Ishikawa (cell line): ENCODE measurements at regions not wholly inside any gene's neighbourhood (a gene's known extent, or its start where the extent isn't known, plus 50 kb on each side); places are given as distances from the start of the nearest gene placed in this dataset.

Experiments
- CEBPB ChIP-seq: IDR thresholded peaks from 2 replicates; pipeline ENCODE4 v1.6.1; 2012
- CREB1 ChIP-seq: IDR thresholded peaks from 2 replicates; pipeline ENCODE4 v1.6.1; 2012; ENCODE audit warnings: low read depth
- EGR1 ChIP-seq: IDR thresholded peaks from 2 replicates; pipeline ENCODE4 v1.6.1; 2012
- EP300 ChIP-seq: IDR thresholded peaks from 2 replicates; pipeline ENCODE4 v1.6.1; 2012; ENCODE audit warnings: borderline replicate concordance
- FOXM1 ChIP-seq: IDR thresholded peaks from 2 replicates; pipeline ENCODE4 v1.6.1; 2012; ENCODE audit warnings: low read depth, borderline replicate concordance
- NFIC ChIP-seq: IDR thresholded peaks from 2 replicates; pipeline ENCODE4 v1.6.1; 2012
- RAD21 ChIP-seq: IDR thresholded peaks from 2 replicates; pipeline ENCODE4 v1.6.1; 2012; ENCODE audit warnings: low read depth
- REST ChIP-seq: IDR thresholded peaks from 2 replicates; pipeline ENCODE4 v1.6.1; 2012; ENCODE audit warnings: low read depth, mild to moderate bottlenecking
- TAF1 ChIP-seq: IDR thresholded peaks from 2 replicates; pipeline ENCODE4 v1.6.1; 2012; ENCODE audit warnings: low read depth, mild to moderate bottlenecking
- TCF12 ChIP-seq: IDR thresholded peaks from 2 replicates; pipeline ENCODE4 v1.6.1; 2012; ENCODE audit warnings: low read depth
- TEAD4 ChIP-seq: IDR thresholded peaks from 2 replicates; pipeline ENCODE4 v1.6.1; 2012
- YY1 ChIP-seq: IDR thresholded peaks from 2 replicates; pipeline ENCODE4 v1.6.1; 2012; ENCODE audit warnings: low read depth
- ZBTB7A ChIP-seq: IDR thresholded peaks from 2 replicates; pipeline ENCODE4 v1.6.1; 2012; ENCODE audit warnings: low read depth
- TF ChIP-seq, protein P1 (sequence below): IDR thresholded peaks from 2 replicates; pipeline ENCODE4 v1.6.1; 2012
- TF ChIP-seq, protein P2 (sequence below): IDR thresholded peaks from 2 replicates; pipeline ENCODE4 v1.6.1; 2012

- no peak for TF ChIP-seq RAD21
- TF ChIP-seq, protein P1, sequence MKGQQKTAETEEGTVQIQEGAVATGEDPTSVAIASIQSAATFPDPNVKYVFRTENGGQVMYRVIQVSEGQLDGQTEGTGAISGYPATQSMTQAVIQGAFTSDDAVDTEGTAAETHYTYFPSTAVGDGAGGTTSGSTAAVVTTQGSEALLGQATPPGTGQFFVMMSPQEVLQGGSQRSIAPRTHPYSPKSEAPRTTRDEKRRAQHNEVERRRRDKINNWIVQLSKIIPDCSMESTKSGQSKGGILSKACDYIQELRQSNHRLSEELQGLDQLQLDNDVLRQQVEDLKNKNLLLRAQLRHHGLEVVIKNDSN: no peak
- no peak for TF ChIP-seq EP300
- no peak for TF ChIP-seq CEBPB
- TF ChIP-seq FOXM1: no peak
- TF ChIP-seq ZBTB7A: no peak
These were observed 441.2 kb upstream of the ANO3 start for GRCh38 chr11:25890626-25891260.

DNA sequence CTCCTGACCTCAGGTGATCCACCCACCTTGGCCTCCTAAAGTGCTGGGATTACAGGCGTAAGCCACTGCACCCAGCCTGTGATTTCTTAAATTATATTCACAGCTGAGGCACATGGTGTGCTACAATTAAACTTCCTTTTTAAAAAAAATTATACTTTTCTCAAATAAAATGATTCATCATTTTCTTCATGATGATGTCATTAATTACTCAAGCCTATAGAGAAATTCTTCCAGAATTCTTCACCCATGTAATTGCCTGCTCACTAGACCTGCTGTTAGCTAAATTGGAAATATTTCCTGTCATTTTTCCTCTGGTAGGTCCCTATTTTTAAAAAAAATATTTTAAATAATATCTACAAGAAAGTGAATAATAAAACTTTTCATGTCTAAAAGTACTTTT, 440.0 kb upstream of the ANO3 start:
- no peak for TF ChIP-seq NFIC
- TF ChIP-seq RAD21: no peak
- no peak for TF ChIP-seq FOXM1

- TF ChIP-seq YY1 (no peak), NFIC (no peak), EGR1 (no peak), EP300 (no peak), CREB1 (no peak), TCF12 (no peak)
- TF ChIP-seq, protein P2, sequence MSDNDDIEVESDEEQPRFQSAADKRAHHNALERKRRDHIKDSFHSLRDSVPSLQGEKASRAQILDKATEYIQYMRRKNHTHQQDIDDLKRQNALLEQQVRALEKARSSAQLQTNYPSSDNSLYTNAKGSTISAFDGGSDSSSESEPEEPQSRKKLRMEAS: no peak
These were observed 432.2 kb upstream of the ANO3 start for GRCh38 chr11:25899617-25900160.

DNA sequence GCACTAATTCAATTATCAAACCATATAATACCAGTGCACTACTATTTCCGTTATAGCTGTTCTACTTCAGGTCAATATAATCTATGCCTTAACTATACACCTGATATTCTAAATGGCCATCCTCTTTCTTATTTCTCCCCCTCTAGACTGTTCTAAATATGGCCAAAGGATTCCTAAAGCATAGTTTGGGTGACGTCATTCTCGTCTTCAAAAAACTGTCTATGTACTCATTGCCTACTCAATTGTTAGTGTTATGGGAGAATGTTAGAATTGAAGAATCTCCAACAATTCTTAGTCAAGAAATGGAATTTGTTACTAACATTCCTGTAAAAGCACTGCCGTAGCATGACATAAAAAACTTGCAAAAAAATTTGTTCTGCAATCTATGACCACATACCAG, 431.1 kb upstream of the ANO3 start:
- TF ChIP-seq RAD21 (no peak), TAF1 (no peak), ZBTB7A (no peak)
- TF ChIP-seq, protein P1: no peak

DNA sequence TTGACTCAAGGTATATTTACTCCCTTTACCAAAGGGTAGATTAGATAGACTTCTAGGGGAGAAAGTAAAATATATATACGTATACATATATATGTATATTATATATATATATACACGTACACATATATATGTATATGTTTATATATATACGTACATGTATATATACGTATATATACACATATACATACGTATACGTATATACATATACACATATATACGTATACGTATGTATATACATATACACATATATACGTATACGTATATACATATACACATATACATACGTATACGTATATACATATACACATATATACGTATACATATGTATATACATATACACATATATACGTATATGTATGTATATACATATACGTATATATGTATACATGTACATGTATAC, 430.5 kb upstream of the ANO3 start:
- TF ChIP-seq CREB1 (no peak), ZBTB7A (no peak), TAF1 (no peak), YY1 (no peak), RAD21 (no peak), CEBPB (no peak), TEAD4 (no peak), EGR1 (no peak), NFIC (no peak), FOXM1 (no peak), TCF12 (no peak), REST (no peak), EP300 (no peak)
- TF ChIP-seq, protein P1: no peak
- TF ChIP-seq, protein P2: no peak

DNA sequence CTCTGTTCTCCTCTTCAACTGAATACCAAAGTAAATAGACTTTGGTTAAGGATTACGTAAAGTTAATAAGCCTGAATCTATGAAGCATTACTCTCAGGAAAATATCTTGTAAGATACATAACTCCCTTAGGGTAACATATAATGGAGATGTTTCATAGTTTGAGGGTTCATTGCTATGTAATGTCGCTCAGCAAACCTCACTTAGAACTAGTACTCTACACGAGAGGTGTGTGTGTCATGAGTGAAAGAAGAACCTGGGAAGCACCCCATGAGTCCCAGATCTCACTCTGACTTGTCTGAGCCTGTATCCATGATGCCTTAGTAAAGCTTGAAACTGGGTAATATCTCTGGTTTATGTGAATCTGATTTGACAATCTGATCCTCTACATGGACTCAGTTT, 429.5 kb upstream of the ANO3 start:
- TF ChIP-seq FOXM1 (no peak), ZBTB7A (no peak), EP300 (no peak), RAD21 (no peak), TEAD4 (no peak), TCF12 (no peak), CEBPB (no peak), EGR1 (no peak), REST (no peak), TAF1 (no peak), CREB1 (no peak), NFIC (no peak), YY1 (no peak)
- TF ChIP-seq, protein P2: no peak
- TF ChIP-seq, protein P1: no peak
